HL-60 (cell line): ENCODE measurements at regions not wholly inside any gene's neighbourhood (a gene's known extent, or its start where the extent isn't known, plus 50 kb on each side); places are given as distances from the start of the nearest gene placed in this dataset.

Experiments used
- GABPA ChIP-seq: IDR thresholded peaks from 2 replicates; pipeline ENCODE4 v1.6.1; 2012; ENCODE audit warnings: low read depth
- POLR2AphosphoS5 ChIP-seq: IDR thresholded peaks from 2 replicates; pipeline ENCODE4 v1.6.1; 2012; ENCODE audit warnings: low read depth
- TF ChIP-seq, protein P1 (sequence below): IDR thresholded peaks from one replicate; pipeline ENCODE4 v1.5.1; 2011; ENCODE audit warnings: low read length, control low read depth, inconsistent platforms; ENCODE audit not compliant: insufficient read depth
- TF ChIP-seq, protein P2 (sequence below): IDR thresholded peaks from 2 replicates; pipeline ENCODE4 v1.6.1; 2012; ENCODE audit warnings: low read depth; ENCODE audit not compliant: insufficient replicate concordance

- TF ChIP-seq, protein P1, sequence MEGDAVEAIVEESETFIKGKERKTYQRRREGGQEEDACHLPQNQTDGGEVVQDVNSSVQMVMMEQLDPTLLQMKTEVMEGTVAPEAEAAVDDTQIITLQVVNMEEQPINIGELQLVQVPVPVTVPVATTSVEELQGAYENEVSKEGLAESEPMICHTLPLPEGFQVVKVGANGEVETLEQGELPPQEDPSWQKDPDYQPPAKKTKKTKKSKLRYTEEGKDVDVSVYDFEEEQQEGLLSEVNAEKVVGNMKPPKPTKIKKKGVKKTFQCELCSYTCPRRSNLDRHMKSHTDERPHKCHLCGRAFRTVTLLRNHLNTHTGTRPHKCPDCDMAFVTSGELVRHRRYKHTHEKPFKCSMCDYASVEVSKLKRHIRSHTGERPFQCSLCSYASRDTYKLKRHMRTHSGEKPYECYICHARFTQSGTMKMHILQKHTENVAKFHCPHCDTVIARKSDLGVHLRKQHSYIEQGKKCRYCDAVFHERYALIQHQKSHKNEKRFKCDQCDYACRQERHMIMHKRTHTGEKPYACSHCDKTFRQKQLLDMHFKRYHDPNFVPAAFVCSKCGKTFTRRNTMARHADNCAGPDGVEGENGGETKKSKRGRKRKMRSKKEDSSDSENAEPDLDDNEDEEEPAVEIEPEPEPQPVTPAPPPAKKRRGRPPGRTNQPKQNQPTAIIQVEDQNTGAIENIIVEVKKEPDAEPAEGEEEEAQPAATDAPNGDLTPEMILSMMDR, result no peak
- TF ChIP-seq POLR2AphosphoS5, result no peak
- TF ChIP-seq, protein P2, sequence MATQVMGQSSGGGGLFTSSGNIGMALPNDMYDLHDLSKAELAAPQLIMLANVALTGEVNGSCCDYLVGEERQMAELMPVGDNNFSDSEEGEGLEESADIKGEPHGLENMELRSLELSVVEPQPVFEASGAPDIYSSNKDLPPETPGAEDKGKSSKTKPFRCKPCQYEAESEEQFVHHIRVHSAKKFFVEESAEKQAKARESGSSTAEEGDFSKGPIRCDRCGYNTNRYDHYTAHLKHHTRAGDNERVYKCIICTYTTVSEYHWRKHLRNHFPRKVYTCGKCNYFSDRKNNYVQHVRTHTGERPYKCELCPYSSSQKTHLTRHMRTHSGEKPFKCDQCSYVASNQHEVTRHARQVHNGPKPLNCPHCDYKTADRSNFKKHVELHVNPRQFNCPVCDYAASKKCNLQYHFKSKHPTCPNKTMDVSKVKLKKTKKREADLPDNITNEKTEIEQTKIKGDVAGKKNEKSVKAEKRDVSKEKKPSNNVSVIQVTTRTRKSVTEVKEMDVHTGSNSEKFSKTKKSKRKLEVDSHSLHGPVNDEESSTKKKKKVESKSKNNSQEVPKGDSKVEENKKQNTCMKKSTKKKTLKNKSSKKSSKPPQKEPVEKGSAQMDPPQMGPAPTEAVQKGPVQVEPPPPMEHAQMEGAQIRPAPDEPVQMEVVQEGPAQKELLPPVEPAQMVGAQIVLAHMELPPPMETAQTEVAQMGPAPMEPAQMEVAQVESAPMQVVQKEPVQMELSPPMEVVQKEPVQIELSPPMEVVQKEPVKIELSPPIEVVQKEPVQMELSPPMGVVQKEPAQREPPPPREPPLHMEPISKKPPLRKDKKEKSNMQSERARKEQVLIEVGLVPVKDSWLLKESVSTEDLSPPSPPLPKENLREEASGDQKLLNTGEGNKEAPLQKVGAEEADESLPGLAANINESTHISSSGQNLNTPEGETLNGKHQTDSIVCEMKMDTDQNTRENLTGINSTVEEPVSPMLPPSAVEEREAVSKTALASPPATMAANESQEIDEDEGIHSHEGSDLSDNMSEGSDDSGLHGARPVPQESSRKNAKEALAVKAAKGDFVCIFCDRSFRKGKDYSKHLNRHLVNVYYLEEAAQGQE, result no peak
- no peak for TF ChIP-seq GABPA
Measured at GRCh38 chr7:152909683-152910544, 150.4 kb downstream of the ACTR3B start.
